GM19240 (cell line): ENCODE measurements at regions not wholly inside any gene's neighbourhood (a gene's known extent, or its start where the extent isn't known, plus 50 kb on each side); places are given as distances from the start of the nearest gene placed in this dataset.

Experiments
- DNase-seq: peaks from one replicate; pipeline ENCODE4 v3.0.0; 2011; ENCODE audit warnings: low spot score; ENCODE audit not compliant: insufficient read length

- DNase-seq: no peak
Observed at GRCh38 chr7:98679741-98680140, 62.7 kb downstream of the NPTX2 start.

- DNase-seq: no peak
Observed at GRCh38 chr7:98681511-98681910, 64.4 kb downstream of the NPTX2 start.

- no peak for DNase-seq
Observed at GRCh38 chr7:98681951-98682350, 64.9 kb downstream of the NPTX2 start.

GRCh38 chr7:98683514-98683913, 66.4 kb downstream of the NPTX2 start:
- DNase-seq: no peak

GRCh38 chr7:98685541-98685940, 68.5 kb downstream of the NPTX2 start:
- no peak for DNase-seq

GRCh38 chr7:98686466-98687080, 69.5 kb downstream of the NPTX2 start:
- no peak for DNase-seq

GRCh38 chr7:98687111-98687751, 70.1 kb downstream of the NPTX2 start:
- no peak for DNase-seq

GRCh38 chr7:98691619-98692018, 74.5 kb downstream of the NPTX2 start:
- no peak for DNase-seq

GRCh38 chr7:98697083-98697482, 80.0 kb downstream of the NPTX2 start:
- no peak for DNase-seq

- DNase-seq: no peak
Observed at GRCh38 chr7:98697485-98698240, 80.6 kb downstream of the NPTX2 start.

GRCh38 chr7:98698976-98699375, 81.9 kb downstream of the NPTX2 start:
- no peak for DNase-seq

GRCh38 chr7:98700533-98700932, 83.4 kb downstream of the NPTX2 start:
- no peak for DNase-seq

- no peak for DNase-seq
Observed at GRCh38 chr7:98701372-98701771, 84.3 kb downstream of the NPTX2 start.

- DNase-seq: no peak
Observed at GRCh38 chr7:98702021-98702420, 84.9 kb downstream of the NPTX2 start.

- DNase-seq: no peak
Observed at GRCh38 chr7:98703916-98704315, 86.8 kb downstream of the NPTX2 start.

GRCh38 chr7:98705626-98706025, 88.5 kb downstream of the NPTX2 start:
- no peak for DNase-seq

GRCh38 chr7:98707076-98707475, 90.0 kb downstream of the NPTX2 start:
- no peak for DNase-seq

- no peak for DNase-seq
Observed at GRCh38 chr7:98711945-98712344, 94.9 kb downstream of the NPTX2 start.

GRCh38 chr7:98713165-98713810, 96.2 kb downstream of the NPTX2 start:
- no peak for DNase-seq

- no peak for DNase-seq
Observed at GRCh38 chr7:98719396-98719795, 102.3 kb downstream of the NPTX2 start.

GRCh38 chr7:98722402-98722801, 105.3 kb downstream of the NPTX2 start:
- DNase-seq: no peak

- DNase-seq: no peak
Observed at GRCh38 chr7:98724591-98724990, 107.5 kb downstream of the NPTX2 start.
